ENCODE measurements at regions not wholly inside any gene's neighbourhood (a gene's known extent, or its start where the extent isn't known, plus 50 kb on each side); places are given as distances from the start of the nearest gene placed in this dataset.

- Histone ChIP-seq H3K4me1 (peaks cover 0 to 19% of the 10 kb centered on the region in 2 donors), H3K36me3 (no peaks in the 10 kb centered on the region), H3K4me3 (no peak overlapping the region), H3K9me3 (no peaks in the 10 kb centered on the region), H3K27me3 (no peaks in the 10 kb centered on the region), H3K27ac (no peak overlapping the region)
- no peak for TF ChIP-seq CTCF (IDR thresholded peaks at IDR 0.05)
- no peak for DNase-seq (ENCODE audit: low spot score)
Measured at GRCh38 chr1:221444346-221444745, 297.5 kb downstream of the DUSP10 start.

- H3K4me3 ChIP-seq = no peak overlapping the region
- TF ChIP-seq CTCF (IDR thresholded peaks at IDR 0.05) = no peak
- no peak overlapping the region for H3K27ac ChIP-seq
- H3K9me3 ChIP-seq = no peaks in the 10 kb centered on the region
- no peak for DNase-seq (ENCODE audit: low spot score)
- no peaks in the 10 kb centered on the region for H3K27me3 ChIP-seq
- no peaks in the 10 kb centered on the region for H3K36me3 ChIP-seq
- H3K4me1 ChIP-seq = no peaks in the 10 kb centered on the region
Measured at GRCh38 chr1:221448585-221449175, 293.2 kb downstream of the DUSP10 start.

GRCh38 chr1:221449194-221449593 lies 292.7 kb downstream of the DUSP10 start:
- no peak overlapping the region for H3K4me3 ChIP-seq
- no peak overlapping the region for H3K27ac ChIP-seq
- no peaks in the 10 kb centered on the region for H3K27me3 ChIP-seq
- DNase-seq (ENCODE audit: low spot score) = no peak
- TF ChIP-seq CTCF (IDR thresholded peaks at IDR 0.05) = no peak
- H3K4me1 ChIP-seq = no peaks in the 10 kb centered on the region
- H3K9me3 ChIP-seq = no peaks in the 10 kb centered on the region
- no peaks in the 10 kb centered on the region for H3K36me3 ChIP-seq

GRCh38 chr1:221449801-221450470 lies 292.0 kb downstream of the DUSP10 start:
- DNase-seq (ENCODE audit: low spot score) = no peak
- H3K4me1 ChIP-seq = no peaks in the 10 kb centered on the region
- H3K27me3 ChIP-seq = no peaks in the 10 kb centered on the region
- H3K27ac ChIP-seq = no peak overlapping the region
- H3K9me3 ChIP-seq = no peaks in the 10 kb centered on the region
- H3K36me3 ChIP-seq = no peaks in the 10 kb centered on the region
- H3K4me3 ChIP-seq = no peak overlapping the region
- TF ChIP-seq CTCF (IDR thresholded peaks at IDR 0.05) = no peak

GRCh38 chr1:221451741-221452140 lies 290.1 kb downstream of the DUSP10 start:
- no peak for DNase-seq (ENCODE audit: low spot score)
- Histone ChIP-seq H3K36me3 (no peaks in the 10 kb centered on the region), H3K27ac (no peak overlapping the region), H3K4me3 (no peak overlapping the region), H3K4me1 (no peaks in the 10 kb centered on the region), H3K9me3 (no peaks in the 10 kb centered on the region), H3K27me3 (no peaks in the 10 kb centered on the region)
- TF ChIP-seq CTCF (IDR thresholded peaks at IDR 0.05) = no peak

GRCh38 chr1:221454096-221454495 lies 287.8 kb downstream of the DUSP10 start:
- DNase-seq (ENCODE audit: low spot score) = no peak
- Histone ChIP-seq H3K27ac (no peak overlapping the region), H3K4me1 (peaks cover 0 to 10% of the 10 kb centered on the region in 2 donors), H3K9me3 (no peaks in the 10 kb centered on the region), H3K36me3 (no peaks in the 10 kb centered on the region), H3K27me3 (no peaks in the 10 kb centered on the region), H3K4me3 (no peak overlapping the region)
- TF ChIP-seq CTCF (IDR thresholded peaks at IDR 0.05) = no peak
